ENCODE measurements at regions not wholly inside any gene's neighbourhood (a gene's known extent, or its start where the extent isn't known, plus 50 kb on each side); places are given as distances from the start of the nearest gene placed in this dataset.

- TF ChIP-seq POLR2A (IDR thresholded peaks at IDR 0.05) (no peak), CTCF (IDR thresholded peaks at IDR 0.05) (no peak), POLR2AphosphoS5 (IDR thresholded peaks at IDR 0.05; ENCODE audit: insufficient read depth in 1 of 2, low read depth in 1 of 2) (no peak)
These were observed 155.1 kb downstream of the ZNF518B start for GRCh38 chr4:10302096-10302495.

Measured in vagina (tissue), 2 donors.